HL-60/S4 treated with phorbol 12-myristate 13-acetate at 8.2 ng/mL for 4 days and 3 days (cell line): ENCODE measurements at regions not wholly inside any gene's neighbourhood (a gene's known extent, or its start where the extent isn't known, plus 50 kb on each side); places are given as distances from the start of the nearest gene placed in this dataset.

ENCODE experiments used
- in situ Hi-C: fragments of 300-500 bp; cut with MboI; formaldehyde crosslinking; loops from 2 replicates; pipeline ENCODE4 v1.15.0; 2022; ENCODE audit warnings: low sequenced_read_pairs

DNA sequence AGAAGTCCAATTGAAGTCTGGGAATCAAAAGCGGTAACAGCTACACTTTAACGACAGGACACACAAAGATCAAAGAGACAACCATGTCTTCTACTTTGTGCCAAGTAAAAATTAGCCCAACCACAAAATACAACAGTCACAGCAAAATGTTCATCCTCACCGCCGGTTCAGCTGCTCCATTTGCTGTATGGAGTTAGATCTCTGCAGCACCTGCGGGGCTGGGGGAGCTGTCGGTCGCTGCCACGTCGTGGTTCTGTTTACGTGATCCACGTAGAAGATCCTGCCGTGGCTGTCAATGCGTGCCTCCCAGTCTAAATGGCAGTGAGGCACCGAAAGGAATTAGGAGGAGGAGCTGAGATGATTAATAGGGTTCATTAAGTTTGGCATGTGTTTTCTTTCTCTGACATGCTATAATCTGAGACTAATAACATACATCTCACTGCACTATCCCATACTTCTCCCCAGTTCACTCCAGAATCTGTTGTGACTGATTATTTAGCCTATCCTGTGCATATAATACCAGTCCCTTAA lies 136.5 kb upstream of the STK17B start:
- in situ Hi-C loops, result no loop called here

DNA sequence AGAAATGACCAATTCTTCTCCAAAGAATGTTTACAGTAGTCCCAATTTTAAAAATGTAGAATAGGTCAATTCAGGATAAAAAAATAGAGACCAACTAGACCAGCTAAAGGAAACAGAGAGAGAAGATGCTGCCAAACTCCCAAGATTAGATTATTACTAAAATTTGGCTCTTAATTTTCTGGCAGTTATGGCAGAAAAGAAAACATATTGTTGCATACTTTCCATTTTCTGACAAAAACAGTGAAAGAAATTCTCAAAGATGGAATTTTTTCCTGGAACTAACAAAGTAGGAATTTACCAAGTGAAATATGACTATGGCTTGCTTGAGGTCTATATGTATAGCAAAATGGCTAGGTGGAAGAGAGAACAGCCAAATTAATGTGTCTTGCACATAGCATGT lies 138.3 kb upstream of the STK17B start:
- in situ Hi-C loops, result no loop called here

DNA sequence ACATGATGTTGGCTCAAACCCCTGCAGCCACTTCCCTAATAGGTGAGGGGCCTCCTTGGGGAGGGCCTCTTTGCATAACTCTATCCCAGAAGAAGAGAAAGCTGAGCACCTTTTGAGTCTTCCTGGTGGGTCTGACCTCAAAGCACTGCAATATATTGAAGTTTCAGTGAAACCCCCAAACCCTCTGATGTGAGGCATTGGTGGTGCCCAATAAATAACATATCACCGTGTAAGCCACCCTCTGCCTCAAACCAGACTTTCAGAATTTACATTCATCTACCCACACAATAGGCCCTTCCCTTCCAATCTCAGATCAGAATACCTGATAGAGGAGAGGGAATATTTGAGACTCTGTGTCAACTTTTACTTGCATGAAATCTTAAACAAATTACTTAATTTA lies 142.8 kb upstream of the STK17B start:
- in situ Hi-C loops, result no loop called here

DNA sequence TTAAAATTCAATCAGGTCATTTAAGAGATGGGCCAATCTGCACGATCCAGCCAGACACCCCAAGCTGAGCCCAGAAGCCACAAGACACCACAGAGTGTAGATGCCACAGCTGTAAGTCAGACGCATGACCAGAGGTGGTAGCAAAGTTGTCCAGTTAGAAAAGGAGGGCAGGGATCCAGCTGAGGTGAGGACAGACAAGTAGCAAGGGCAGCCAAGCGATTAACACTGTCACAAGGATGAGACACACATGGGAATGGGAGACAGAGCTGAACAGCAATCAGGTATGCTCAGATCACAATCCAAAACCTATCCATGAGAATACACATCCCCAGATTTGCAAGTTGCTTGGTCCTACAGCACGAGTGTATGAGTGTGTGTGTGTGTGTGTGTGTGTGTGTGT lies 143.4 kb upstream of the STK17B start:
- in situ Hi-C loops, result no loop called here

DNA sequence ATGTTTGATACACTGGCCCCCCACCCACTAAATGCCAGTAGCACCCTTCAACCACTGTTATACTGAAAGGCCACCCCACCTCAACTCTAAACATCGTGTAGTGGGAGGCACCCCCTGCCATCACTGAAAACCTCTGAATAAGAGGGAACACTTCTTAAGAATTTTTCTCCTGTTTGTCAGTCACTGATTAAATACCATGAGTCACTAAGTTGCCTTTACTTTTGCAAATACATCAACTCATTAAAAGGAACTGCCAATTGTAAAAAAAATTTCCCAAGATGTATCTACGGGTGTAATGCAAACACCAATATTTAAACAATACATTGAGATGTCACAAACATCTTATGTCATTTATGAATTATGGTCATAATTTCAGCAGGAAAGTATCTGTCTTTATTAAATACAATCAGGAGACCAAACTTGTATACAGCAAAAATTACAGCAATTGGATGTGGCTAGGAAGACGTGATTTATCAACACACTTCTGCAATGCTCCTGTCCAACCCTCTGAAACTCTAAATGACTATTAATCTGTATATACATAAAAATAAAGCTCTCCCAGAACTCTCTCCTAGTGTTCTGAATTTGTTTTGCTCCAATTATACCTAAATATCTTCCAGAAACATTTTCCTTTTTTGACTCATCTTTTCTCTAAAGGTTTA lies 144.1 kb upstream of the STK17B start:
- in situ Hi-C loops, result no loop called here

DNA sequence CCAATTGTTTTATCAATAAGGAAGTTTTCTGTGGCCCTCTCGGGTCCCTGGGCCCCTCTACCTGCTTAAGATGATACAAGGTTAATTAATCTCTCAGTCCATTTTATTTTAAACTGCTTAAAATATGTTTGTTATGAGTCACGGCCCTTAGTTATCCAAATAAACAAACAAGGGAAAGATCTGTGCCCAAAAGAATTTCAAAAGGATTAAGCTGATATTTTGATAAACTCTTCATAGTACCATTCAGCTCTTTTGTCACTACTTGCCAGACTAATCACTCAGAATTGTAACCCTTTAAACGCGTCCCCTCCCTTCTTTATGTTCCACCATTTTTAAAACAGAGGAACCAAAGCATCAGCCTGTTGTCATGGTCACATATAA lies 144.7 kb upstream of the STK17B start:
- in situ Hi-C loops, result no loop called here

DNA sequence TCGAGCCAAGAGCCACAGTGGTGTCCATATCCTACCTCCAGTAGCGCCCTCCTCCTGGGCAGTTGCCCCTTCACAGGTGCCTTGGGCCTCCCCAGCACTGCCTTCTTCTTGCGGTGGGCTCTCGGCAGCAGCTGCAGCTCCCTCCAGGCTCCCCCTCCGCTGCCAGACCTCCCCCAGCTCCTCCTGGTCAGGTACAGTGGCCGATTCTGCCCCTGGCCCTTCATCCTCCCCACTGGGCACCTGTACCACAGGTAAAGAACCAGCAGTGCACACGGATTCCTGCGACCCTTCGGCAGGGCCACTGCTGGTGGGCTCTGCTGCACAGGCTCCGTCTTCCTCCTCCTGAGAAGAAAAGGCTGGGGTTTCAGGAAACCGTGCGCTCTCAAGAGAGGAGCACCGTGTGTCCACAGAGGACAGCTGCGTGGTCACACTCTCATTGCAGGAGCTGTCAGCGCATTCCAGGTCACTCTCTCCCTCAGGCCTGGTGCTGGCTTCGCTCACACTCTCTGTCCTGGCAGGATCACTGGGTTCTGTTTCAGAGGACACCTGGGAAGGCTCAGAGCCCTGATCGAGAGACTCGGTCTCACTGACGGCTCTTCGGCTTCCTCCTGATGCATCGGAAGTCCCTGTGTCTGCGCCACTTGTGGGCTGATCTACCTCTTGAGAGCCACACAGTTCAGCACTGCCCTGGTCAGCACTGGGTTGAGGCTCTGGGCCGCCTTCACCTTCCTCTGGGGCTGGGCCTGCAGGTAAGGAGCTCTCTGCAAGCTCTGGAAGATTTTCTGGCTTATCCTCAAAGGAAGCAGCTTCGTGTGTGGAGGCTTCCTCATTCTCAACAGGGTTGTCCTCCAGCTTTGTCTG lies 147.4 kb upstream of the STK17B start:
- in situ Hi-C loops, result no loop called here

DNA sequence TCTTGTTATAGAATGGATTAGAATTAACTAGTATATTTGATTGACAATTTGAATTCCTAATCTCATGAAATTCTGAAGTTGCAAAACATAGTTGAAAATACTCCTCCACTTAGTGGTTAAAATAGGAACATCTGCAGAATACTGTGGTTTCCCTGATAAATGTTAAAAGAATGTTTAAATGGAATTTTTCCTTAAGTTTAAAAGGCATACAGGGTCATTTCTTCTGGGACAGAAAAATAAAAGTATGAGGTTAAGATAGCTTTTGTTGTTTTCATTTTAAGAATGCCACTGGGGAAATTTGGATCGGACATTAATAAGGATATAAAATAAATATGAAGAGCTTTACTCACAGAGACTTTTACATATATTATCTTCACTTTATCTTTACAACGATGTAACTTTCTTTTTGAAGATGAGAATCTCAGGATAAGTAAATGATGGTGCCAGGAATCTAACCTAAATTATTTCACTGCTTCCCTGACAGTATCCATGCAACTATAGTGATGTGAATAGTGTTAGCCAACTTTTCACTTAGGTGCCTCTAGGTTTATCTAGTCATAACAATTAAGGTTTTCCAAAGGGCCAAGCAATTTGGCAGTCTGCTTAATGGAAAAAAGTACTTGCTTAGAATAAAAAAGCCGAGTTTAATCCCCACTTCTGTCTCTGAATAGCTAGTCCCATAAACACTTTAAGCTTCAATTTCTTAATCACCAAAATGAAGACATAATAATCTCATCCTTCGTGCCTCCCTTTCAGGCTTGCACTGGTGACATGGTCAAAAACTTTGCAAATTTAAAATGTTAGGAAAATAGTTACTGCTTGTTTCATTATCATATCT lies 151.8 kb upstream of the STK17B start:
- in situ Hi-C loops, result no loop called here

DNA sequence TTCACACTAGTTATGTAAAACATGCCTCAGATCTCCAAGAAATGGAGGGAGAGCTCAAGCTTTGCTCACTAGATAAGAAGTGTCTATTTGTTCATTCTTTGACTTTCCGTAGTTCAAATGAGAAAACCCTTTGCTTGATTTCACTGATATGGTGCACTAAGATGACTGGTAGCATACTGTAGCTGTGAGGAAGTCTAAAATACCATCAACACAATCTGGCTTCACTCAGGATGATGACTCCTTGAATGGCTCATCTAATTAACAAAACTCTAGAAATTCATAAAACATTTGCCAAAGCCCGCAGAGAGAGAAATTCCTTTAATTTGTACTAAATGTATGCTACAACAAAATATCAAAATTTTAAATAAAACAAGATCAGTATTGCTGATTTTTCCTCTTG lies 152.8 kb upstream of the STK17B start:
- in situ Hi-C loops, result no loop called here

DNA sequence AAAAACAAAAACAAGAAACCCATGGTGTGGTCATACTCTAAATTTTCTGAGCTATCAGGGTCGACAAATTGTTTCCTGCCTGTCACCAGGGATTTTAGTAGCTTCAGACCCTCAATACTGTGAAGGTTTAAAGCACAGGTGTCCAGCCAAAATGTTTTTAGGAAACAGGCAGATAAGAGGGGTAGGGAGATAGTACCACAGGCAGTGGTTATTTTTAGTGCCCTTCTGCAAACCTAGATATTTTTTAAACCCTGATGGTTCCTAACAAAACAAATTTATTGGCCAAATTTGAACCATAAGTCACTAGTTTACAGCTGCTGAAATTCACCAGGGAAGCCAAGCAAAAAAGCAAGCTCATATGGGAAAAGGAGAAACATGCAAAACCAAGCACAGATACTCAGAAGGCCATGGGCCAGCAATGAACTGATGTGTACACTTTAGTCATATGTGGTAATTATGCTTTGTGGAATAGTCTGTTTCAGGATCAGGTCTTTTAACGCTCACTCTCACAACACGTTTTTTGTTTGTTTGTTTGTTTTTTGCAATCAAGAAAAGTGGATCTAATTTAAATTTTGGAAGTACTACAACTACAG lies 156.8 kb upstream of the STK17B start:
- in situ Hi-C loops, result no loop called here

DNA sequence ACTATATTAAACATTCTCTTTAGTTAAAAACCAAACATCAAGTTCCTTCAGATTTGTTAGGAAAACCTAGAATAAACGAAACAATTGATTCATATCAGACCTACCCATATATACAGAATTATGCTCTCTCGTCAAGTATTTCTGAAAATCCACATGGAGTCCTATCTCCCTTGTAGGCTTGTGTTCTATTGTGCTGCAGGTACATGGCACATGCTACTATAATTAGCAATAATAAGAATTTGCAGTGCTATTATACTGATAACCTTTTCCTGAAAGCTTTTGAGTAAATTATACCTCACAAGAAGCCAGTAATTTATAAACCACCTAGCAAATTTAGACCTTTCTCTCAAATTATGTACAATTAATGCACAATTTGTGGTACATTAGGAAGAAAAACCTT lies 158.6 kb upstream of the STK17B start:
- in situ Hi-C loops, result no loop called here

DNA sequence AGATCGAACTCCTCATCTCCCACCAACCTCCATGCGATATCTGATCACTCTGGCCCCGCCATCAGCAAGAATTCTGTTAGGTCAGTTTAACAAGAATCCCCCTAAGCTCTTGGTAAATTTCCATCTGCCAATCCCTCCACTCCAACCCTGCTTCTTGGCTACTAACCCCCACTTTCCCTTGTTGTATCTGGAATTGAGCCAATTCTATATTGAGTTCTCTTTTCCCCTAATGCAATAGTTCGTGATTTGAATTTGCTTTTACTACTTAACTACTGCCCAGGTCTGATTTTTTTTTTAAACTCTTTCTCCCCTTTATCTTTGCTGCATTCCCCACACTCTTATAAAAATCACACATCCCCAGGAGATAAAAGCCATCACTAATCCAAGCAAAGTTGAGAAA lies 159.3 kb upstream of the STK17B start:
- in situ Hi-C loops, result no loop called here

DNA sequence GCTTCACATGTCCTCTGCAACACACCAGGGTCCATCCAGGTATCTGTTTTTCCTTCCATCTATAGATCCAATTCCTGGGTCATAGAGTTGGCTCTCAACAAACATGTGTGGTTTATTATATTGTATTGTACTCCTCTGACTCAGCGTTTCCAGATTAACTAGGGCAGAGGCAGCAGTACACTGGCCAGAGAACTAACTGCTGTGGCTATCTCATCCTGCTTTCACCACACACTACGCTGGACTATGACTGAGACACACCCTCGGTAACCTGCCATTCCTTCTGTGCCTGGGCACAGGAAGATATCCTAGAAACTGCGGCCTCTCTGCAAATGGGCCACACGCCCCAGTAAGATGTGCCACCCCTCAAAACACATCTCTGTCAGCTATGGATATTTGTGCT lies 159.8 kb upstream of the STK17B start:
- in situ Hi-C loops, result no loop called here

DNA sequence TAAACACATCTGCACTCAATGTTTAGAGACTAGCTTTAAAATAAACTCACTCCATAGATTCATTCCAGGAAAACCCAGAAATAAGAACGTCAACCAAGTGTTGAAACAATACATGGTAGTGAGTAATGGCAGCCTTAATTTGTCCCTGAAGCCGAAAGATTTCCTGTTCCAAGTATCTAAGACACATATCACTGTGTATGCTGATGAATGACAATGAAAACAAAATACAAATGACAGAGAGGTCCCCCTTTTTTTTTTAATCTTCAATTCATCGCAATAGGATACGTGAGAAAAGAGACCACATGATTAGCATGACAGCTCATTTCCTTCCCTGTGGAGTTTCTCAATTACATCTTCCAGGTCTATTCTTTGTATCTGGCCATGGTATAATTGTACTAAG lies 160.5 kb upstream of the STK17B start:
- in situ Hi-C loops, result no loop called here

DNA sequence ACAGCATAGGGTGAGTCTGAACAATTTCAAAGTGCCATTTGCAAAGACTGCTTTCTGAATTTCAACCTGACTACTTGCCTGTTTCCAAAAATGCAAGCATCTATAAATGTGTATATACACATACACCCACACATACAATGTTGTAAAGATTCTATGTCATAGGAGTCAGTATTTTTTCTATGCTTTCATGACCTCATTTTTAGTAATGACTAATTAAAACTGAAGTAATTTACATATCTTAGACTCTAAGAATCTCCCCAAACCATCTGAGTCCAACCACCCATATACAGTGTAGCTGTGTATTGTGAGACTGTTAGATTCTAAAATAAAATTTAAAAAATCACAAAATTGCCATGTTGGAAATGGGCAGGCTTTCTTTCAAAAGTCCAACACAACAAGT lies 162.0 kb upstream of the STK17B start:
- in situ Hi-C loops, result no loop called here

DNA sequence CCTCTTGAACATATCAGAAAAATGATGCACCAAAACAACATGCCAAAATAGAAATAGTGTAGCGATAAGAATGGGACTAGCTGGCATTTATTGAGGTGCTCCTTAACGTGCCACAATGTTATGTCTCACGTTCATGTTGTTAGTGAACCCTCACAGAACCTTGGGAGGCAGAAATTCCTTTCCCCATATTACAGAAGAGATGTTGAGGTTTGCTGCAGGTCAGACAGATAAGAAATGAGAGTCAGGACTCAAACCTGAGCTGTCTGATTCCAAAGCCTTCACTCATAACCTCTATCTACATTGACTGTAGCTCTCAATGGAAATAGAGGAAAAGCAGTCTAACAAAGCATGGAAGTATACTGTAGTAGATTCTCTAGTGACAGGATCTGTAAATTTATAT lies 163.3 kb upstream of the STK17B start:
- in situ Hi-C loops, result no loop called here

DNA sequence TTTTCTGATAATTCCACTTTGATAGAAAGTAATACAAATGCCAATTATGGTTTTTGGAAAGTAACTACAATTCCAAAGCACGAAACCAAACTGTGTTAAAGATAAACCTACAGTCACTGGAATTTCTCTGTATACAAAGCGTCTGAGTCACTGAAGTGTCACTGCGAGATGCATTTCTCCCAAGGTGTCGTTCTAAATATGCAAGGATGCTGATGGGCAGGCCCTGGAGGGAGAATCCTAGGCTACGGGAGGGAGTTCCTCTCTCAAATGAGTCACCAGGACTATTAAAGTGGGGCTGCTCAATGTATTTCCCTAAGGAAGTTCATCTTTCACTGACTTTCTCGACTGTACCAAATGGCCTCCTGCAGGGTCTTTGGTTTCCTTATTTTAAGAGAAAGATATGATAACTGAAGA lies 163.8 kb upstream of the STK17B start:
- in situ Hi-C loops, result no loop called here

DNA sequence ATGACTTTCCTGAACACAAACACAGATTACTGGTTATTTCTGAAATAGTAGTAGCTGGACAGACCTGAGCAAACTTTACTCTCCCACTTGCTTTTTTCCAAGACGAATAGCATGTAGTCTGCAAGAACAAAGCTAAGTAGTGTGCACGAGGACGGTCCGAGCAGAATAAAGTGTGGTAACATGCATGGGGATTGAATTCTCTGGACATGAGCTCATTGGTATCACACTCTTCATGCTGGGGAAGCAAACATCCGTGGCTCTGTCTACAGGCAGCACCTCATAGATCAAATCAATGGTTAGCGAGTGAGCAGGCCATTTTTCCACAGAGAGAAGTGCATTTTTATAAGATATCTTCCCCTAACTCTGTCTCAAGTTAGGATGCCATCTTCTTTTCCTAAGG lies 164.8 kb upstream of the STK17B start:
- in situ Hi-C loops, result no loop called here

DNA sequence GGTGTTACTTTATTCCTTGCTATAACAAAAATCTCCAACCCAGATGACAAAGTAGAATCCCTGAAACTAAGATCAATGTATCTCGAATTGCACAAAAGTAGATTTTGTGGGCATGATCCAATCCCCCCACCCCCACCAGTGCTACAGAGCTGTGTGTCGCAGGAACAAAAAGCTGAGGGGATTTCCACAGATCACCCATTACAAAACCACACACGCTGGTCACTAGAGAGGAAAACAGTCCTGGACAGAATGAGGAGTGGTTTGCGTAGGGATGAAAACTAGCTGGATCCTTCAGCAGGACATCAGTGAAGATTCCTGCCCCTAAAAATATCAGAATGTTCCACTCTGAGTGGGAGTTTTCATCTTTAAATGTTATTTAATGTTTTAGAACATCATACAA lies 165.3 kb upstream of the STK17B start:
- in situ Hi-C loops, result no loop called here

DNA sequence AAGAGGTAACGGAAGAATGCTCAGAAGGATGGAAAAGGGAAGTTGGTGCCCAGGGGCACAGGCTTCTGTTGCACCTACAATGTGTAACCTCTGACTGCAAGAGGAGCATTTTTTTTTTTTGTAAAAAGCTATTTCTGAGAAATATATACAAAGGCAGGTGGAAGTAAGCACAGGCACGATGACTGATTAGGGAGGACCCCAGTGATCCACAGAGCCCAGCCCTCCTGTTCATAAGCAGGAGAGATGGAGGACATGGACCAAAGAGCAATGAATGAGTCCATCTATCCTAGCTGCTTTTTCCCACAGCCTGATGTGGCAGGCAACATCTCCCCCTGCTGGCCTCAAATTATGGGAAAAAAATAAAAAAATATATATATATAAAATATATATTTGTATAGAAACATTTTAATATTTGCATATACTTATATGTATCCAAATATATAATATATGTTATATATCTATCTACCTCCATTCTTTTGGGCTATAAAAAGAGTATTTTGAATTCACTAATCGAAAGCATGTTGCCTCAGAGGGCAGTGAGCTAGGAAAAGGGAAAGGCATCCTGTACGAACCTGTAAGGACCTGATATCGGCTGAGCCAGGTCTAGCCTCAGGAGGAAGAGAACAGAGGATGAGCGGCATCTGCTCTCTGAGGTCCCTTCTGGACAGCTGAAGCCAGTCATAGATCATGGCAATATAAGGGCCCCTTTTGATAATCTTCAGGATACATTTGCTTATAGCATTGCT lies 166.0 kb upstream of the STK17B start:
- in situ Hi-C loops, result no loop called here
